Kidney (tissue), 13 donors: ENCODE measurements at regions not wholly inside any gene's neighbourhood (a gene's known extent, or its start where the extent isn't known, plus 50 kb on each side); places are given as distances from the start of the nearest gene placed in this dataset.

ENCODE experiments used
- DNase-seq, 5 donors: peaks; one replicate each; pipeline ENCODE4 v3.0.0-alpha.2; 2013 to 2020
- FAIRE-seq: peaks from 2 replicates; lab custom pipeline; 2012; peaks lifted over from hg19 to GRCh38; lab: Jason Lieb, UNC
- H3K27ac ChIP-seq, 2 donors: one replicate each; pipeline ENCODE4 v1.7.0; 2013; ENCODE audit warnings: low read depth in 2 of 2, low read length in 2 of 2, inconsistent platforms in 1 of 2
- H3K27me3 ChIP-seq: one replicate; pipeline ENCODE4 v1.7.1; 2013; ENCODE audit warnings: low read length, inconsistent platforms; ENCODE audit not compliant: control insufficient read depth, insufficient read depth
- H3K36me3 ChIP-seq, 3 donors: one replicate each; pipeline versions ENCODE4 v1.7.0 to v1.7.1; 2013; ENCODE audit warnings: low read length in 3 of 3, control low read depth in 1 of 3, inconsistent platforms in 1 of 3; ENCODE audit not compliant: insufficient read depth in 3 of 3, control insufficient read depth in 2 of 3
- H3K4me1 ChIP-seq, 3 donors: one replicate each; pipeline versions ENCODE4 v1.7.0 to v1.7.1; 2013; ENCODE audit warnings: low read length in 3 of 3, inconsistent platforms in 1 of 3, low read depth in 1 of 3; ENCODE audit not compliant: control insufficient read depth in 2 of 3, insufficient read depth in 2 of 3
- H3K4me3 ChIP-seq, 3 donors: one replicate each; pipeline versions ENCODE4 v1.7.0 to v1.8.1; 2013; ENCODE audit warnings: low read length in 3 of 3, control low read depth in 1 of 3, inconsistent platforms in 1 of 3
- H3K9ac ChIP-seq, 3 donors: one replicate each; pipeline versions ENCODE4 v1.7.0 to v1.7.1; 2013; ENCODE audit warnings: low read length in 3 of 3, control low read depth in 1 of 3, inconsistent platforms in 1 of 3
- H3K9me3 ChIP-seq, 3 donors: one replicate each; pipeline versions ENCODE4 v1.7.0 to v1.7.1; 2013; ENCODE audit warnings: low read length in 3 of 3, control low read depth in 1 of 3, inconsistent platforms in 1 of 3; ENCODE audit not compliant: control insufficient read depth in 2 of 3, insufficient read depth in 1 of 3
- intact Hi-C: fragments of 100-400 bp; cut with DNase I; formaldehyde crosslinking; loops from one replicate; pipeline ENCODE4 v1.11.1; 2022
- TF ChIP-seq, protein P1 (sequence below): IDR thresholded peaks from 3 replicates; pipeline ENCODE4 v1.5.1; 2012; ENCODE audit warnings: mild to moderate bottlenecking, moderate library complexity, borderline replicate concordance; ENCODE audit not compliant: insufficient read depth; ENCODE audit errors: extremely low read depth
- donor health status: control.
- donor health status: control.
- donor health status: control.
- donor health status: control.
- donor health status: control.
- donor health status: DM: yes; HTN: yes; CAD: no.
- donor health status: Normal renal cell carcinoma (clear cell type).

- TF ChIP-seq, protein P1, sequence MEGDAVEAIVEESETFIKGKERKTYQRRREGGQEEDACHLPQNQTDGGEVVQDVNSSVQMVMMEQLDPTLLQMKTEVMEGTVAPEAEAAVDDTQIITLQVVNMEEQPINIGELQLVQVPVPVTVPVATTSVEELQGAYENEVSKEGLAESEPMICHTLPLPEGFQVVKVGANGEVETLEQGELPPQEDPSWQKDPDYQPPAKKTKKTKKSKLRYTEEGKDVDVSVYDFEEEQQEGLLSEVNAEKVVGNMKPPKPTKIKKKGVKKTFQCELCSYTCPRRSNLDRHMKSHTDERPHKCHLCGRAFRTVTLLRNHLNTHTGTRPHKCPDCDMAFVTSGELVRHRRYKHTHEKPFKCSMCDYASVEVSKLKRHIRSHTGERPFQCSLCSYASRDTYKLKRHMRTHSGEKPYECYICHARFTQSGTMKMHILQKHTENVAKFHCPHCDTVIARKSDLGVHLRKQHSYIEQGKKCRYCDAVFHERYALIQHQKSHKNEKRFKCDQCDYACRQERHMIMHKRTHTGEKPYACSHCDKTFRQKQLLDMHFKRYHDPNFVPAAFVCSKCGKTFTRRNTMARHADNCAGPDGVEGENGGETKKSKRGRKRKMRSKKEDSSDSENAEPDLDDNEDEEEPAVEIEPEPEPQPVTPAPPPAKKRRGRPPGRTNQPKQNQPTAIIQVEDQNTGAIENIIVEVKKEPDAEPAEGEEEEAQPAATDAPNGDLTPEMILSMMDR = no peak
- intact Hi-C loops = no loop called here
- Histone ChIP-seq H3K4me3 (no peak overlapping the region), H3K4me1 (peaks cover 0 to 3% (median 0%) of the 10 kb centered on the region in 3 donors), H3K9me3 (no peaks in the 10 kb centered on the region), H3K27me3 (no peaks in the 10 kb centered on the region), H3K27ac (no peak overlapping the region), H3K36me3 (no peaks in the 10 kb centered on the region), H3K9ac (no peak overlapping the region)
- no peak for FAIRE-seq
- peak in 1 of 5 donors; percentile 5 for DNase-seq
Measured at GRCh38 chr2:19839438-19839837, 62.3 kb downstream of the TTC32 start.

DNA sequence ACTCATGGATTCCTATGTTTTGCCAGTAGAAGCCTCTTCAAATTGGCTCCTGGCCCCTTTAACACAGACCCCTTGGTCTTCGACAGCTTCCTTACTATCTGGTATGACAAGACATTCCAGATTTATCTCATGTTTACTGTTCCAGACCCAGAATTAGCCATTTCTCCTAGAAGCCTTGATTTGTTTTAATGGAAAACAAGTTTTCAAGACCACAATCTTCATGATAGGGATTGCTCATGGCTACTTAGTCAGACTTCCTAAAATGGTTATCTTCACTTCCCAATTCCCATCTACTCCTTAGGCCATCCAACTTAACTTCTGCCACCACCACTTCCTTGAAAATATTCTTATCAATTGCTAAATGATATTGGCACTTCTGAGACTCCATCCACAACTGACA is 63.2 kb downstream of the TTC32 start:
- H3K9me3 ChIP-seq = no peaks in the 10 kb centered on the region
- H3K27me3 ChIP-seq = no peaks in the 10 kb centered on the region
- no peak overlapping the region for H3K9ac ChIP-seq
- no peak overlapping the region for H3K27ac ChIP-seq
- no peak for DNase-seq
- TF ChIP-seq, protein P1 = no peak
- H3K36me3 ChIP-seq = no peaks in the 10 kb centered on the region
- peaks cover 0 to 3% (median 0%) of the 10 kb centered on the region in 3 donors for H3K4me1 ChIP-seq
- FAIRE-seq = no peak
- intact Hi-C loops = no loop called here
- no peak overlapping the region for H3K4me3 ChIP-seq

GRCh38 chr2:19837235-19837766 is 64.5 kb downstream of the TTC32 start:
- Histone ChIP-seq H3K27ac (no peak overlapping the region), H3K4me1 (peaks cover 0 to 3% (median 0%) of the 10 kb centered on the region in 3 donors), H3K9ac (no peak overlapping the region), H3K27me3 (no peaks in the 10 kb centered on the region), H3K9me3 (no peaks in the 10 kb centered on the region), H3K4me3 (no peak overlapping the region), H3K36me3 (no peaks in the 10 kb centered on the region)
- DNase-seq = peak in 1 of 5 donors; percentile 1
- TF ChIP-seq, protein P1 = no peak
- intact Hi-C loops = no loop called here
- FAIRE-seq = no peak
